SK-N-SH (cell line): ENCODE measurements at regions not wholly inside any gene's neighbourhood (a gene's known extent, or its start where the extent isn't known, plus 50 kb on each side); places are given as distances from the start of the nearest gene placed in this dataset.

ENCODE experiments used
- FOXJ3 ChIP-seq: sonication (generic); formaldehyde crosslinking; IDR thresholded peaks from 2 replicates; pipeline ENCODE4 v1.5.1; 2020; ENCODE audit warnings: mild to moderate bottlenecking, missing genetic modification reagents
- MAX ChIP-seq: IDR thresholded peaks from 2 replicates; pipeline ENCODE4 v1.4.0; 2012; ENCODE audit warnings: low read depth
- POLR2AphosphoS5 ChIP-seq: IDR thresholded peaks from 2 replicates; pipeline ENCODE4 v1.6.1; 2012; ENCODE audit warnings: low read depth, low read length
- RAD21 ChIP-seq: IDR thresholded peaks from 2 replicates; pipeline ENCODE4 v1.6.1; 2012; ENCODE audit warnings: mild to moderate bottlenecking, low read length
- TF ChIP-seq, protein P1 (sequence below): fragments of 200-600 bp; sonication (generic); IDR thresholded peaks from 2 replicates; pipeline ENCODE4 v1.6.1; 2017; ENCODE audit warnings: antibody characterized with exemption, mild to moderate bottlenecking, moderate library complexity
- TF ChIP-seq, protein P2 (sequence below): IDR thresholded peaks from 2 replicates; pipeline ENCODE4 v1.6.1; 2012; ENCODE audit warnings: mild to moderate bottlenecking, low read depth, low read length, moderate library complexity

DNA sequence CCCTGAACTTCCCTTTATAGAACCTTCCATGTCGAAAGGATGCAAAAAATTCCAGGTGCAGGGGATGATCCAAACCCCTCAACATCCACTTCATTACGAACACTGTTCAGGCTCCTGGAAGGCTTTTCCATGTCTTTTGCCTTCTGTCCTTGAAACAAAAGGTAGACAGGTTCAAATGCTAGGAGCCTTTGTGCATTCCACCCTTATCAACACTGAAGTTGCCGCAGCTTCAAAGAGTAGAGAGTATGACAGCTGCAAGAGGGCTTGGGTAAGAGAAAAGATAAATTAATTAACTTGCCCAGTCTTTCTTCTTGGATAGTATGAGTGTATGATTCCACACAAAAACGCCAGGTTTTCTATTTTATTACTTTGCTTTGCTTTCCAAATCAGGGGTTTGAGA lies 269.1 kb upstream of the MSX2 start:
- TF ChIP-seq, protein P1, sequence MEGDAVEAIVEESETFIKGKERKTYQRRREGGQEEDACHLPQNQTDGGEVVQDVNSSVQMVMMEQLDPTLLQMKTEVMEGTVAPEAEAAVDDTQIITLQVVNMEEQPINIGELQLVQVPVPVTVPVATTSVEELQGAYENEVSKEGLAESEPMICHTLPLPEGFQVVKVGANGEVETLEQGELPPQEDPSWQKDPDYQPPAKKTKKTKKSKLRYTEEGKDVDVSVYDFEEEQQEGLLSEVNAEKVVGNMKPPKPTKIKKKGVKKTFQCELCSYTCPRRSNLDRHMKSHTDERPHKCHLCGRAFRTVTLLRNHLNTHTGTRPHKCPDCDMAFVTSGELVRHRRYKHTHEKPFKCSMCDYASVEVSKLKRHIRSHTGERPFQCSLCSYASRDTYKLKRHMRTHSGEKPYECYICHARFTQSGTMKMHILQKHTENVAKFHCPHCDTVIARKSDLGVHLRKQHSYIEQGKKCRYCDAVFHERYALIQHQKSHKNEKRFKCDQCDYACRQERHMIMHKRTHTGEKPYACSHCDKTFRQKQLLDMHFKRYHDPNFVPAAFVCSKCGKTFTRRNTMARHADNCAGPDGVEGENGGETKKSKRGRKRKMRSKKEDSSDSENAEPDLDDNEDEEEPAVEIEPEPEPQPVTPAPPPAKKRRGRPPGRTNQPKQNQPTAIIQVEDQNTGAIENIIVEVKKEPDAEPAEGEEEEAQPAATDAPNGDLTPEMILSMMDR = no peak
- TF ChIP-seq POLR2AphosphoS5 (no peak), MAX (no peak), RAD21 (no peak), FOXJ3 (no peak)
- TF ChIP-seq, protein P2, sequence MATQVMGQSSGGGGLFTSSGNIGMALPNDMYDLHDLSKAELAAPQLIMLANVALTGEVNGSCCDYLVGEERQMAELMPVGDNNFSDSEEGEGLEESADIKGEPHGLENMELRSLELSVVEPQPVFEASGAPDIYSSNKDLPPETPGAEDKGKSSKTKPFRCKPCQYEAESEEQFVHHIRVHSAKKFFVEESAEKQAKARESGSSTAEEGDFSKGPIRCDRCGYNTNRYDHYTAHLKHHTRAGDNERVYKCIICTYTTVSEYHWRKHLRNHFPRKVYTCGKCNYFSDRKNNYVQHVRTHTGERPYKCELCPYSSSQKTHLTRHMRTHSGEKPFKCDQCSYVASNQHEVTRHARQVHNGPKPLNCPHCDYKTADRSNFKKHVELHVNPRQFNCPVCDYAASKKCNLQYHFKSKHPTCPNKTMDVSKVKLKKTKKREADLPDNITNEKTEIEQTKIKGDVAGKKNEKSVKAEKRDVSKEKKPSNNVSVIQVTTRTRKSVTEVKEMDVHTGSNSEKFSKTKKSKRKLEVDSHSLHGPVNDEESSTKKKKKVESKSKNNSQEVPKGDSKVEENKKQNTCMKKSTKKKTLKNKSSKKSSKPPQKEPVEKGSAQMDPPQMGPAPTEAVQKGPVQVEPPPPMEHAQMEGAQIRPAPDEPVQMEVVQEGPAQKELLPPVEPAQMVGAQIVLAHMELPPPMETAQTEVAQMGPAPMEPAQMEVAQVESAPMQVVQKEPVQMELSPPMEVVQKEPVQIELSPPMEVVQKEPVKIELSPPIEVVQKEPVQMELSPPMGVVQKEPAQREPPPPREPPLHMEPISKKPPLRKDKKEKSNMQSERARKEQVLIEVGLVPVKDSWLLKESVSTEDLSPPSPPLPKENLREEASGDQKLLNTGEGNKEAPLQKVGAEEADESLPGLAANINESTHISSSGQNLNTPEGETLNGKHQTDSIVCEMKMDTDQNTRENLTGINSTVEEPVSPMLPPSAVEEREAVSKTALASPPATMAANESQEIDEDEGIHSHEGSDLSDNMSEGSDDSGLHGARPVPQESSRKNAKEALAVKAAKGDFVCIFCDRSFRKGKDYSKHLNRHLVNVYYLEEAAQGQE = no peak
